Astrocyte (in vitro differentiated cells and primary cell): ENCODE measurements at regions not wholly inside any gene's neighbourhood (a gene's known extent, or its start where the extent isn't known, plus 50 kb on each side); places are given as distances from the start of the nearest gene placed in this dataset.

ENCODE experiments used
- DNase-seq: peaks from one replicate; pipeline ENCODE4 v3.0.0-alpha.2; 2010; ENCODE audit warnings: low read depth
- FAIRE-seq: peaks from 2 replicates; lab custom pipeline; 2011; peaks lifted over from hg19 to GRCh38; lab: Jason Lieb, UNC
- H2AFZ ChIP-seq: 2 replicates; pipeline ENCODE4 v1.6.0; 2012; ENCODE audit warnings: low read depth, low read length, inconsistent platforms
- H3K27ac ChIP-seq: 2 replicates; pipeline ENCODE4 v1.5.1; 2011; ENCODE audit warnings: low read depth, low read length, inconsistent platforms
- H3K27me3 ChIP-seq: 2 replicates; pipeline ENCODE4 v1.6.0; 2011; ENCODE audit warnings: low read length, inconsistent platforms; ENCODE audit not compliant: insufficient read depth
- H3K36me3 ChIP-seq: 2 replicates; pipeline ENCODE4 v1.5.1; 2011; ENCODE audit warnings: low read length, inconsistent platforms; ENCODE audit not compliant: insufficient read depth
- H3K4me1 ChIP-seq: 2 replicates; pipeline ENCODE4 v1.5.1; 2011; ENCODE audit warnings: low read length, inconsistent platforms; ENCODE audit not compliant: insufficient read depth
- H3K4me2 ChIP-seq: 2 replicates; pipeline ENCODE4 v1.6.0; 2012; ENCODE audit warnings: low read length, inconsistent platforms
- H3K4me3 ChIP-seq: 2 replicates; pipeline ENCODE4 v1.5.1; 2011; ENCODE audit warnings: low read depth, mild to moderate bottlenecking, low read length, inconsistent platforms; ENCODE audit not compliant: insufficient read depth
- H3K79me2 ChIP-seq: 2 replicates; pipeline ENCODE4 v1.6.0; 2012; ENCODE audit warnings: mild to moderate bottlenecking, low read length, inconsistent platforms; ENCODE audit not compliant: insufficient read depth
- H3K9ac ChIP-seq: 2 replicates; pipeline ENCODE4 v1.6.0; 2012; ENCODE audit warnings: mild to moderate bottlenecking, low read length, inconsistent platforms
- H3K9me3 ChIP-seq: 2 replicates; pipeline ENCODE4 v1.5.1; 2012; ENCODE audit warnings: low read depth, mild to moderate bottlenecking, low read length, inconsistent platforms; ENCODE audit not compliant: insufficient read depth
- H4K20me1 ChIP-seq: 2 replicates; pipeline ENCODE4 v1.6.0; 2012; ENCODE audit warnings: low read length, inconsistent platforms; ENCODE audit not compliant: insufficient read depth
- H3K27ac Mint-ChIP-seq: one replicate; pipeline ENCODE4 v1.8.0; 2021; ENCODE audit warnings: mild to moderate bottlenecking, mixed read lengths; ENCODE audit not compliant: unreplicated experiment
- H3K27me3 Mint-ChIP-seq: one replicate; pipeline ENCODE4 v1.8.0; 2021; ENCODE audit warnings: low read depth, mixed read lengths; ENCODE audit not compliant: unreplicated experiment
- H3K36me3 Mint-ChIP-seq: one replicate; pipeline ENCODE4 v1.8.0; 2021; ENCODE audit warnings: low read depth, mixed read lengths; ENCODE audit not compliant: unreplicated experiment
- H3K4me1 Mint-ChIP-seq: one replicate; pipeline ENCODE4 v1.8.0; 2021; ENCODE audit warnings: low read depth, mixed read lengths; ENCODE audit not compliant: unreplicated experiment
- H3K4me3 Mint-ChIP-seq: one replicate; pipeline ENCODE4 v1.8.0; 2021; ENCODE audit warnings: mild to moderate bottlenecking, moderate library complexity, mixed read lengths; ENCODE audit not compliant: unreplicated experiment
- H3K9me3 Mint-ChIP-seq: one replicate; pipeline ENCODE4 v1.8.0; 2021; ENCODE audit warnings: mild to moderate bottlenecking, mixed read lengths; ENCODE audit not compliant: unreplicated experiment
- EZH2 ChIP-seq: IDR thresholded peaks from 2 replicates; pipeline ENCODE4 v1.6.1; 2012; ENCODE audit warnings: mild to moderate bottlenecking, low read length, inconsistent platforms; ENCODE audit not compliant: insufficient read depth
- TF ChIP-seq, protein P1 (sequence below): IDR thresholded peaks from 2 replicates; pipeline ENCODE4 v1.5.1; 2011; ENCODE audit warnings: low read depth, mild to moderate bottlenecking, inconsistent platforms, low read length, moderate library complexity; ENCODE audit not compliant: insufficient read depth

DNA sequence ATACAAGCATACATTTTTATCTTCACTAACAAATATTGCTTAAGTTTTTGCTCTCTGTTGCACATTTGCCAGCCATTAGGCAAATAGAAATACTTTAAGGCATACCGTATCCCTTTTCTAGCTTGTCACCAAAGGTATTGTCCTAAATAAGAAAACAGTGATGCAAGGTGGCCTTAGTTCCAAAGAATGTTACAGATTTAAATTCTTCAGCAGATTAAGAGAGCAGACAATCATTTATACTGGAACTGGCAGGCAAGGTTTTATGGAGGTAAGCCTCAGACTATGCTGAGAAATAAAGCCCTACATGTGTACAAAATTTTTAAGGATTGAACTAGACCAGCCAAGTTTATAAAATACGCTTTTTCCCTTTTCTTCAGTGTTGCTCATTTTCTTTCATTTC is 247.8 kb downstream of the IZUMO3 start:
- Histone ChIP-seq H3K27me3 (no peaks in the 10 kb centered on the region), H3K27ac (no peak overlapping the region), H3K79me2 (no peaks in the 10 kb centered on the region), H3K4me2 (no peak overlapping the region), H3K36me3 (no peaks in the 10 kb centered on the region), H2AFZ (no peak overlapping the region), H3K4me1 (no peaks in the 10 kb centered on the region), H3K4me3 (no peak overlapping the region), H3K9ac (no peak overlapping the region), H3K9me3 (no peaks in the 10 kb centered on the region), H4K20me1 (no peaks in the 10 kb centered on the region)
- Mint-ChIP-seq H3K27me3 (no peaks in the 10 kb centered on the region), H3K4me3 (no peak overlapping the region), H3K27ac (no peak overlapping the region), H3K4me1 (peaks cover 7% of the 10 kb centered on the region), H3K9me3 (peaks cover under 1% of the 10 kb centered on the region), H3K36me3 (peaks cover 3% of the 10 kb centered on the region)
- TF ChIP-seq EZH2 = no peak
- TF ChIP-seq, protein P1, sequence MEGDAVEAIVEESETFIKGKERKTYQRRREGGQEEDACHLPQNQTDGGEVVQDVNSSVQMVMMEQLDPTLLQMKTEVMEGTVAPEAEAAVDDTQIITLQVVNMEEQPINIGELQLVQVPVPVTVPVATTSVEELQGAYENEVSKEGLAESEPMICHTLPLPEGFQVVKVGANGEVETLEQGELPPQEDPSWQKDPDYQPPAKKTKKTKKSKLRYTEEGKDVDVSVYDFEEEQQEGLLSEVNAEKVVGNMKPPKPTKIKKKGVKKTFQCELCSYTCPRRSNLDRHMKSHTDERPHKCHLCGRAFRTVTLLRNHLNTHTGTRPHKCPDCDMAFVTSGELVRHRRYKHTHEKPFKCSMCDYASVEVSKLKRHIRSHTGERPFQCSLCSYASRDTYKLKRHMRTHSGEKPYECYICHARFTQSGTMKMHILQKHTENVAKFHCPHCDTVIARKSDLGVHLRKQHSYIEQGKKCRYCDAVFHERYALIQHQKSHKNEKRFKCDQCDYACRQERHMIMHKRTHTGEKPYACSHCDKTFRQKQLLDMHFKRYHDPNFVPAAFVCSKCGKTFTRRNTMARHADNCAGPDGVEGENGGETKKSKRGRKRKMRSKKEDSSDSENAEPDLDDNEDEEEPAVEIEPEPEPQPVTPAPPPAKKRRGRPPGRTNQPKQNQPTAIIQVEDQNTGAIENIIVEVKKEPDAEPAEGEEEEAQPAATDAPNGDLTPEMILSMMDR = no peak
- DNase-seq (no peak), FAIRE-seq (no peak)

GRCh38 chr9:24296124-24296523 is 249.6 kb downstream of the IZUMO3 start:
- TF ChIP-seq, protein P1 = no peak
- no peak for TF ChIP-seq EZH2
- Mint-ChIP-seq H3K36me3 (peaks cover 3% of the 10 kb centered on the region), H3K9me3 (no peaks in the 10 kb centered on the region)

DNA sequence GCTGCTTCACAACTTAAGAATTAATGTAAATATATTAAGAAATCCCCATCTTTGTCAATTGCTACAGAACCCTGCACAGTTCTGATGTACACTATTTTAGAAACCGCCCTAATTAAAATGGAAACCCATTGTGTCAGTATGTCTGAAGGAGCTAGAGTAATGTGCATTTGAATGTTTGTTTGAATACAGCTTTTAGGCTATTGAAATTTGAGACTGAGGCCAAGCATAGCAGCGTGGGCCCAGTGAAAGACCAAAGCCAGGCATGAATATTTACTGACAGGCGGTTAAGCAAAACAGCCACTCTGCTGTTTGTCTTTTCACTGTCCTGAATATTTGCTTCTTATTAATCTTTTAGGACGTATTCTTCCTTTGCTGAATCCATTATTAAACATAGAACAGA is 252.3 kb downstream of the IZUMO3 start:
- H3K27me3 Mint-ChIP-seq = no peaks in the 10 kb centered on the region
- Histone ChIP-seq H3K79me2 (no peaks in the 10 kb centered on the region), H3K27me3 (no peaks in the 10 kb centered on the region), H3K9ac (no peak overlapping the region), H3K4me2 (no peak overlapping the region), H2AFZ (no peak overlapping the region), H3K4me1 (no peaks in the 10 kb centered on the region), H3K4me3 (no peak overlapping the region), H4K20me1 (no peaks in the 10 kb centered on the region), H3K9me3 (no peaks in the 10 kb centered on the region), H3K36me3 (no peaks in the 10 kb centered on the region), H3K27ac (no peak overlapping the region)
- DNase-seq (no peak), FAIRE-seq (no peak)
- peaks cover 5% of the 10 kb centered on the region for H3K9me3 Mint-ChIP-seq
- no peak overlapping the region for H3K27ac Mint-ChIP-seq
- TF ChIP-seq, protein P1 = no peak
- no peak for TF ChIP-seq EZH2
- H3K4me1 Mint-ChIP-seq = peaks cover 7% of the 10 kb centered on the region
- peaks cover 3% of the 10 kb centered on the region for H3K36me3 Mint-ChIP-seq
- no peak overlapping the region for H3K4me3 Mint-ChIP-seq

More at GRCh38 chr9:24296124-24296523, 249.6 kb downstream of the IZUMO3 start:
- Histone ChIP-seq H3K4me2 (no peak overlapping the region), H3K27ac (no peak overlapping the region), H3K36me3 (no peaks in the 10 kb centered on the region), H3K79me2 (no peaks in the 10 kb centered on the region), H3K27me3 (no peaks in the 10 kb centered on the region), H3K4me3 (no peak overlapping the region), H4K20me1 (no peaks in the 10 kb centered on the region), H3K4me1 (no peaks in the 10 kb centered on the region), H2AFZ (no peak overlapping the region), H3K9ac (no peak overlapping the region), H3K9me3 (no peaks in the 10 kb centered on the region)
- H3K27ac Mint-ChIP-seq = no peak overlapping the region
- H3K4me1 Mint-ChIP-seq = peaks cover 7% of the 10 kb centered on the region
- no peak overlapping the region for H3K4me3 Mint-ChIP-seq
- no peak for DNase-seq
- no peaks in the 10 kb centered on the region for H3K27me3 Mint-ChIP-seq
- FAIRE-seq = no peak
